Activated CD4-positive, alpha-beta T cell treated with anti-CD3 and anti-CD28 coated beads, Interleukin-2, amount 10 ng/mL, durations not matched to agents 7 days and 5 days (primary cell): ENCODE measurements at regions not wholly inside any gene's neighbourhood (a gene's known extent, or its start where the extent isn't known, plus 50 kb on each side); places are given as distances from the start of the nearest gene placed in this dataset.
"Not testable (repeated sequence)": the region's sequence is repeated elsewhere in the genome, so short reads cannot be mapped to it uniquely, and the experiment has no call there.

Experiments
- CTCF ChIA-PET: fragments of 350-600 bp; sonication (Branson Sonifier 250); formaldehyde crosslinking; loops from one replicate; lab custom pipeline; 2021; ENCODE audit warnings: antibody characterized with exemption; lab: Charles Lee
- POLR2A ChIA-PET: fragments of 350-600 bp; sonication (Branson Sonifier 250); formaldehyde crosslinking; loops from one replicate; lab custom pipeline; 2021; ENCODE audit warnings: antibody characterized with exemption; lab: Charles Lee
- DNase-seq: peaks from one replicate; pipeline ENCODE4 v3.0.0-alpha.2; 2020
- H3K27ac Mint-ChIP-seq: one replicate; pipeline ENCODE4 v1.8.0; 2021; ENCODE audit warnings: mild to moderate bottlenecking, moderate library complexity, mixed read lengths
- H3K27me3 Mint-ChIP-seq: one replicate; pipeline ENCODE4 v1.8.0; 2021; ENCODE audit warnings: mixed read lengths
- H3K36me3 Mint-ChIP-seq: one replicate; pipeline ENCODE4 v1.8.0; 2021; ENCODE audit warnings: low read depth, mixed read lengths
- H3K4me1 Mint-ChIP-seq: one replicate; pipeline ENCODE4 v1.8.0; 2021; ENCODE audit warnings: mixed read lengths
- H3K4me3 Mint-ChIP-seq: one replicate; pipeline ENCODE4 v1.8.0; 2021; ENCODE audit warnings: mild to moderate bottlenecking, moderate library complexity, mixed read lengths
- H3K9me3 Mint-ChIP-seq: one replicate; pipeline ENCODE4 v1.8.0; 2021; ENCODE audit warnings: mixed read lengths

DNA sequence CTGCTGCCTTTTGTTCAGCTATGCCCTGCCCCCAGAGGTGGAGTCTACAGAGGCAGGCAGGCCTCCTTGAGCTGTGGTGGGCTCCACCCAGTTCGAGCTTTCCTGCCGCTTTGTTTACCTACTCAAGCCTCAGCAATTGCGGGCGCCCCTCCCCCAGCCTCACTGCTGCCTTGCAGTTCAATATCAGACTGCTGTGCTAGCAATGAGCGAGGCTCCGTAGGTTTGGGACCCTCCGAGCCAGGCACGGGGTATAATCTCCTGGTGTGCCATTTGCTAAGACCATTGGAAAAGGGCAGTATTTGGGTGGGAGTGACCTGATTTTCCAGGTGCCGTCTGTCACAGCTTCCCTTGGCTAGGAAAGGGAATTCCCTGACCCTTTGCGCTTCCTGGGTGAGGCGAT, 51.9 kb downstream of the DIPK2A start:
- H3K4me1 Mint-ChIP-seq, H3K27ac Mint-ChIP-seq, H3K9me3 Mint-ChIP-seq, CTCF ChIA-PET, DNase-seq, H3K27me3 Mint-ChIP-seq, POLR2A ChIA-PET, H3K4me3 Mint-ChIP-seq, H3K36me3 Mint-ChIP-seq: not testable (repeated sequence)

DNA sequence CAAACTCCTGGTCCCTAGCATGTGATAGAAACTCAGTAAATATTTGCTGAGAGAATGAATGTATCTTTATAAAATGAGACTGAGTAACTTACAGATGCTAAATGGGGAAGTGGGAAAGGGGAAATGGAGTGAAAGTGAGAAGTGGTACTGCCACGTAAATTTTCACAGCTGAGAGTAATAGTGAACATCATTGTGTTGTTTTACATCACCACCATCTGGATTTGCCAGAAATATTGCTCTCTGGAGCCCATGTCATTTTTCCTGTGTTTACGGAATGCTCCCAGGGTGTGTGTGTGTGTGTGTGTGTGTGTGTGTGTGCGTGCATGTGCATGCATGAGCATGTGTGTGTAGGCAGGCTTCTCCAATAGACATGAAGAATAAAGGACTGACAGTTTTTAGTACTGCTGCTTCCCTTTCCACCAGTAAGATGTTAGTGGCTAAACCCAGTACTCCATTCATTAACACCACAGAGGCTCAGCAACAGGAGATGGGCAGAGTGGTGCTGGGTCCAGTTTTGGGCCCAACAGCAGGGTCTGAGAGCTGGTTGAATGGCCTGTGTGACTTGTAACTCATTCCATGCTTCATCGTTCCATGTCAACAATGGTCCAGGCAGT, 57.3 kb downstream of the DIPK2A start:
- H3K4me1 Mint-ChIP-seq: peaks cover 8% of the 10 kb centered on the region
- H3K27me3 Mint-ChIP-seq: peaks cover 5% of the 10 kb centered on the region
- POLR2A ChIA-PET: interaction anchor here (0.6 kb wide), 1 partner anchor 152 kb away, joined by 4 read pairs; no protein-coding TSS in a partner anchor
- CTCF ChIA-PET: no interaction called here
- no peak for DNase-seq
- H3K4me3 Mint-ChIP-seq: no peak overlapping the region
- no peak overlapping the region for H3K27ac Mint-ChIP-seq
- no peaks in the 10 kb centered on the region for H3K36me3 Mint-ChIP-seq
- no peaks in the 10 kb centered on the region for H3K9me3 Mint-ChIP-seq

DNA sequence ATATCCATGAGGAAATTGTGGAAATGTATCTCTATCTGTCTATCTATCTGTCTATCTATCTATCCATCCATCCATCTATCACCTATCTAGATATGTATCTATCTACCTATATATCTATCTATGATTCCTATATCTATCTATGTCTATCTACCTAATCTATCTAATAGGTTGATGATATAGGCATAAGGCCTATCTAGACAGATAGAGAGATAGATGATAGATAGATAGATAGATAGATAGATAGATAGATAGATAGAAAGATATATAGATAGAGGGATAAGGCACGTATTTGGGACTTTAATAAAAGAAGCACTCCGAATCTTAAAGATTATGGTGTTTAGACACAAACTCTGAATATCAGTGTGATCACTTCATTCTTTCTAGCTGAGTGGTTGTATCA, 58.1 kb downstream of the DIPK2A start:
- Mint-ChIP-seq H3K36me3 (no peaks in the 10 kb centered on the region), H3K27ac (no peak overlapping the region), H3K4me3 (no peak overlapping the region), H3K4me1 (peaks cover 8% of the 10 kb centered on the region), H3K27me3 (peaks cover 5% of the 10 kb centered on the region), H3K9me3 (no peaks in the 10 kb centered on the region)
- POLR2A ChIA-PET: no interaction called here
- CTCF ChIA-PET: interaction anchor here (0.8 kb wide), 1 partner anchor 14 kb away, joined by 3 read pairs; no protein-coding TSS in a partner anchor
- DNase-seq: no peak

DNA sequence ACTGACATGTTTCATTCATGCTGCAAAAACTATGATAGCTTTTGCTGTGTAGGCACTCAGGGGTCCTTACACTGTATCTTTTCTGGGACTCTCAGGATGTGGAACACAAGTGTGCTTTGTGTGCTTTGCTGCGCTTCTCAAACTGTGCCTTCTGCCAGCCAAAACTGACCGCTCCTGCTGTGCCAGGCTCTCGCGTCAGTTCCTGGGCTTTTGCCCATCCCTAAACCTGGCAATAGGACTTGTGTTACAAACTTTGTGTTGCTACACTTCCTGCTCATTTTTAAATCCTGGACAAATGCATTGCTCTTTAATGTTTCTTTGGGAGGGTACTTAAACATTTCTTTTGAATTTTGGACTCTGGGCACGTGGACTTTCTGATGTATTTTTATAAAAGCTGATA, 60.3 kb downstream of the DIPK2A start:
- Mint-ChIP-seq H3K4me3 (no peak overlapping the region), H3K4me1 (peaks cover 8% of the 10 kb centered on the region), H3K27me3 (peaks cover 5% of the 10 kb centered on the region), H3K27ac (no peak overlapping the region), H3K9me3 (no peaks in the 10 kb centered on the region), H3K36me3 (no peaks in the 10 kb centered on the region)
- POLR2A ChIA-PET: no interaction called here
- no peak for DNase-seq
- CTCF ChIA-PET: no interaction called here

DNA sequence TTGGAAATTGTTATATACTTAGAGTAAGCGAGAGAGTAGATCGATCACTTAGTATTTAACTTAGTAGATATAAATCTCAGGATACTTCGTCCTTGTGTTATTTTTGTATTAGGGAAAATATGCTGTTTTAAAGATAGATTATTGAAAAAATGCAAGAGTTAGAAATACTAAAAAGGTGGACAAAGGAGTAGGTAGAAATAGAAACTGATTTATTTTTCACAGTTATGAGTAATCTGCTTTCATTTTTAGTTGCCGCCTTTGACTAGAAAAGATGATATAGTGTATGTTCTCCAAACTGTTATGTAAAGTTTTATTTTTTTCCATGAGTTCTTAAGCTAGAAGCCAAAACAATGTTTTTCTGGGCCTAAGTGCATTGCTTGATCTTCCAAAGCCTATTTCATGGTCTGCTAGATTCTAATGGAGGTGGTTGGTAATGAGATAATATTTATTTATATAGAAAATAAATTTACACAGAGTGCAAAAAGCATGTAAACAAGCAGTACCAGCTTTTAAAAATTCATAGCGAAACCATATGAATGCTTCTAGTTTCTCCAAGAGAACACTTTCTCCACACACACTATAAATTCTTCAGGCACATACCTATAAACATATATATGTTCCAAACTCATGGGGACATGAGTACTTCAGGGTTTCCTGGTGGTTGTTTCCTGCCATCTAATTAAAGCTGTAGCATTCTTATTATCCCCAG, 61.1 kb downstream of the DIPK2A start:
- CTCF ChIA-PET: no interaction called here
- Mint-ChIP-seq H3K36me3 (no peaks in the 10 kb centered on the region), H3K4me1 (peaks cover 8% of the 10 kb centered on the region), H3K9me3 (no peaks in the 10 kb centered on the region), H3K4me3 (no peak overlapping the region), H3K27me3 (peaks cover 2% of the 10 kb centered on the region), H3K27ac (no peak overlapping the region)
- DNase-seq: no peak
- POLR2A ChIA-PET: no interaction called here

DNA sequence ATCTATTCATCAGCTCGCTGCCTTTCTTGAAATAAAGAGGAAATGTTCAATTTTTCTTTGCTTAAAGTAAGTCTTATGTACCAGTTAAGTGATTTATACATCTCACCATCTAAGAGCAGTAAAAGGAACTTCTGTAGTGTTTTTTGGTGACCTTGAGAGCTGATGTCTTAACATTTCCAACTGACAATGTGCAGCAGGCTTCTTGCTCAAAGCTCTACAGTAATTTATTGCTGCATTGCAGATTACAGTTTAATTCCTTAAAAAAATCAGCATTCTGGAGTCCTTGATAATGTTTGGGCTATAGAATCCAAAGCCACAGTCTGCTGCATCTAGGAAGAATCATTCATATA, 61.6 kb downstream of the DIPK2A start:
- DNase-seq: no peak
- no peaks in the 10 kb centered on the region for H3K27me3 Mint-ChIP-seq
- peaks cover 8% of the 10 kb centered on the region for H3K4me1 Mint-ChIP-seq
- no peak overlapping the region for H3K27ac Mint-ChIP-seq
- H3K36me3 Mint-ChIP-seq: no peaks in the 10 kb centered on the region
- ChIA-PET POLR2A (no interaction called here), CTCF (no interaction called here)
- no peaks in the 10 kb centered on the region for H3K9me3 Mint-ChIP-seq
- H3K4me3 Mint-ChIP-seq: no peak overlapping the region

DNA sequence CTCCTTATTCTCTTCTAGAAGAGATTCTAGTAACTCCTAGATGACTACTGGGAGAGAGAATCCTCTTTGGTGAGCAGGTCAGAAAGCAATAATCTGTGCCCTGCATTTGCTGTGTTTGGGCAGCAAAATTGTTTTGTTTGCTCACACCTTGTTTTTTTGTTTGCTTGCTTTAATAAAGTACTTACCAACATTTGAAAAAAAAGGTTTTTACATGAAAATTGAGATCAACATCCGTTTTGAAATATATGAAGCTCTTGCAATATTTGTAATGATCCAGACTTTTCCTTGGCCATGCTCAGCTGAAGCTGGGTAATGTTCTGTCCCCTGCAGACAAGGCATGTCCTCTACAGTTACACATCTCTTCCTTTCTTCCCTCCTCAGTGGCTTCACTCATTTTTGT, 62.2 kb downstream of the DIPK2A start:
- Mint-ChIP-seq H3K9me3 (no peaks in the 10 kb centered on the region), H3K27me3 (no peaks in the 10 kb centered on the region), H3K36me3 (no peaks in the 10 kb centered on the region), H3K27ac (no peak overlapping the region), H3K4me3 (no peak overlapping the region), H3K4me1 (peaks cover 8% of the 10 kb centered on the region)
- ChIA-PET CTCF (no interaction called here), POLR2A (no interaction called here)
- DNase-seq: no peak

DNA sequence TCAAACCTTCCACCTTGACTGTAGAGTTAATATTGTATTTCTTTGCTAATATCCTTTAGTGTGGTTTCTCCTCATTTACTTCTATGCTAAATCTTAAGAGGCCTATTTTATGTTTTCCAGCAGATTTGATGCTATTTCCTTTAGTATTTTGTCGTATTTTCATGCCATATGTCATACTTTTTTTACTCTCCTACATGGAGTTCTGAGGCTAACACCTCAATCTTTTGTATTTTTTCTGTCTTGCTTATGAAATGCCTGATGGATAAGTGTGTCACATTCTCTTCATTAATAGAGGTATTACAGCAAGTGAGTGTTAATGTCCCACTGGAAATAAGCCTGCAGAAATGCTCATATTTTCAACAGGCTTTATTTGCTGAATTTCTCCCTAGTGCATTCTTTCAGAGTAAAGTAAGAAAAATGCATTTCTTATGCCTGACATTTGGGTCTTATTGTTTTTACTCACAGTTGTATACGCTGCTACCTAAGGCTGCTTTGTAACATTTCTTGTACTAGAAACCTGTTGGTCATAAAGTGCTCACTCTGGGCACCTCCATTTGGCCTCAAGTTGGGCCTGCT, 63.2 kb downstream of the DIPK2A start:
- ChIA-PET POLR2A (no interaction called here), CTCF (no interaction called here)
- DNase-seq: no peak
- Mint-ChIP-seq H3K27me3 (no peaks in the 10 kb centered on the region), H3K4me1 (peaks cover 9% of the 10 kb centered on the region), H3K36me3 (no peaks in the 10 kb centered on the region), H3K9me3 (no peaks in the 10 kb centered on the region), H3K4me3 (no peak overlapping the region), H3K27ac (no peak overlapping the region)

DNA sequence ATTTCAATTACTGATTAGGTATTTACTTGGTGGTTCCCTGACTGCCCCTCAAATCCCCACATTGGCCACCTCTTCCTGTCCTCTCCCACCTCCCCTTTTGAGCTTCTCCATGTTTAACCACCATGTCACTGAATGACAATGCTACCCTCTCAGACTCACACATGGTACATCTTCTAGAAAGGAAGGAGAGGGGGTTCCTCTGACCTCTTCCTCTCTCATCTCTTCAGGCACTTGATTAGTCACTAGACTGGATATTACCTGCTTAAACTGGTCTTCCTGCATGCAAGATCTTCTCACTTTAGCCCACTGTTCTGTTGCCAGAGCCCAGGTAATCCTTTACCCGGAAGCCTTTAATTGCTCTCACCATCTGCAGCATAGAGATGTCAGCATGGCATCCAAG, 64.9 kb downstream of the DIPK2A start:
- POLR2A ChIA-PET: no interaction called here

DNA sequence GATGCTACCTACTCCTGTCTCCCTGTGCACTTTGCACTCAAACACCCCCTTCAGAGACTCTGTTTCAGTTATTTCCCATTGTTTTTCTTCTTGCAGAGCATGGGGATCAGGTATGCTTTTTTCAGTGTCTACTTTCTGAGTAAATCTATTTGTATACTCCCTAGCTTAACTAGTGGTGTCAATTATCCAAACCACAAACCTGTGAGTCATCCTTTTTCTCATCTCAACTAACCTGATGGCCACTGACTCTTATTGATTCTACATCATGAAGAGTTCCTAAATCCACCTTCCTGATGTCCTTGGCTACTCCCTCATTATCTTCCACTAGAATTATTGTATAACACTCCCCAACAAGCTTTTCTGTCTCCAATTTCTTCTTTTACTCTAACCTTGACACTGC, 68.0 kb downstream of the DIPK2A start:
- Mint-ChIP-seq H3K4me1 (peaks cover 2% of the 10 kb centered on the region), H3K27me3 (peaks cover 10% of the 10 kb centered on the region), H3K27ac (no peak overlapping the region), H3K9me3 (no peaks in the 10 kb centered on the region), H3K4me3 (no peak overlapping the region), H3K36me3 (no peaks in the 10 kb centered on the region)
- CTCF ChIA-PET: no interaction called here
- POLR2A ChIA-PET: interaction anchor here (0.5 to 0.7 kb wide), 2 partner anchors 63 to 1286 kb away, joined by 3 read pairs; no protein-coding TSS in a partner anchor
- no peak for DNase-seq

More for the DNA sequence above, 64.9 kb downstream of the DIPK2A start:
- CTCF ChIA-PET: no interaction called here
- H3K4me3 Mint-ChIP-seq: no peak overlapping the region
- H3K4me1 Mint-ChIP-seq: peaks cover 10% of the 10 kb centered on the region
- no peak overlapping the region for H3K27ac Mint-ChIP-seq
- no peaks in the 10 kb centered on the region for H3K36me3 Mint-ChIP-seq
- H3K27me3 Mint-ChIP-seq: peaks cover 10% of the 10 kb centered on the region
- DNase-seq: no peak
- H3K9me3 Mint-ChIP-seq: no peaks in the 10 kb centered on the region

DNA sequence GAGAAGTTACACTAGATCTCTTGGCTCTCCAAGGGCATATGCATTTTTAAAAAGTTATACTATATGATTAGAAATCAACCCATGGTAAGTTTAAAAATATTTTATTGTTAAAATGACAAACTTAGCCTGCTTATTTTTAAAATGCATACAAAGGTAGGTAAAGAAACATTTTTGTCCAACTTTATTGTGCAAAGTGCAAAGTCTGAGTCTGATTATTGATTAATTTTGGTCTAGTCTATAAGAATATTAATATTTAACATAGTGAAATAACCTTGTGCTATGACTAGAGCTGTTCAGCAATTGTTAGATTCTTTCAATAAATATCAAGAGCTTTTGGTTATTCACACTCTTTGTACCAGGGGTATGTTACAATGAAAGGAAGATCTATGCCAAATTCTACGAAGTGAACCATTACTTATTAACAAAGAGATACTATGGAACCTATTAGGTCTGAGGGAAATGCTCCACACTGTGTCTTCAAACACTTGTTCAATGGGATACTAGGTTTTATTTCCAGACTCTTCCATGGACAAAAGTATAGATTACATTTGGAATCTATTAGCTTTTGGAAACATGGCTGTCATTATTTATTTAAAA, 70.4 kb downstream of the DIPK2A start:
- Mint-ChIP-seq H3K9me3 (no peaks in the 10 kb centered on the region), H3K27me3 (peaks cover 10% of the 10 kb centered on the region), H3K4me3 (no peak overlapping the region), H3K36me3 (no peaks in the 10 kb centered on the region), H3K27ac (no peak overlapping the region), H3K4me1 (peaks cover 2% of the 10 kb centered on the region)
- POLR2A ChIA-PET: no interaction called here
- DNase-seq: no peak
- CTCF ChIA-PET: no interaction called here

DNA sequence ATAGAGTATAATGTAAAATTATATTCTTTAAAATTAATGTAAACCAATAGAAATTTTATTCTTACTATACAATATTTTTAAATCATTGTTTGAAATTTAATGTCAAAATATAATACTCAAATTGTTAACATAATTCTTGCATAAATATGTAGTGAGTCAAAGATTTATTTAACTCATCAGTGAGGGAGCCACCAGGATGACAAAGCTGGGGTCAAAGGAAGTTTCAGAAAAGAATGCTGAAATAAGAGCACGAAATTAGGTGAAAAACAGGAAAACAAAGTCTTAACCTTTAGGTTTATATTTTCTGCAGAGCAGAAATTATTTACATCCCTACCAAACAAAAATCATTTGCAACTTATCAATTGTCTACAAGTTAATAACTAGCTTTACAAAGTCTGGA, 74.1 kb downstream of the DIPK2A start:
- Mint-ChIP-seq H3K4me1 (no peaks in the 10 kb centered on the region), H3K4me3 (no peak overlapping the region), H3K9me3 (no peaks in the 10 kb centered on the region), H3K36me3 (no peaks in the 10 kb centered on the region), H3K27me3 (peaks cover 6% of the 10 kb centered on the region), H3K27ac (no peak overlapping the region)
- no peak for DNase-seq
- ChIA-PET CTCF (no interaction called here), POLR2A (no interaction called here)

DNA sequence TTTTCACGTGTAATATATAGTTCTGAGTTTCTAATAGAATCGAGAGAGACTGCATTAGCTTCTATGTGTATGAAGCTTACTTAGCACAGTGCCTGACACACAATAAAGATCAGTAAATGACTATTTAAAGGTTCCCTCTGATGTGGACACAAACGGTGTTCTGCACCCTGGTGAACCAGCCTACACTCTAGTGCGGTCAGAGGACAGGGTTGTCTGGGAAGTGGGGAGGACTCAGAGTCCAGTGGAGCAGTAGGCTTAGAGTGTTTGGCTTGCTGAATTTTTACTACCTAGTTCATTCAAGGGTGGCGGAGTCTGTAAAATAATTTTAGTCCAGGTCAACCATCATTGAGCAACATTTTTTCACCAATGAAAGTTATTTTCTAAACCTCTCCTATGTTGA, 77.8 kb downstream of the DIPK2A start:
- no peaks in the 10 kb centered on the region for H3K27me3 Mint-ChIP-seq
- POLR2A ChIA-PET: no interaction called here

More for the DNA sequence above, 77.8 kb downstream of the DIPK2A start:
- CTCF ChIA-PET: no interaction called here
- Mint-ChIP-seq H3K36me3 (no peaks in the 10 kb centered on the region), H3K4me1 (no peaks in the 10 kb centered on the region), H3K27ac (no peak overlapping the region), H3K4me3 (no peak overlapping the region), H3K9me3 (no peaks in the 10 kb centered on the region)
- no peak for DNase-seq
